ENCODE measurements at regions not wholly inside any gene's neighbourhood (a gene's known extent, or its start where the extent isn't known, plus 50 kb on each side); places are given as distances from the start of the nearest gene placed in this dataset.
"Not testable (repeated sequence)": the region's sequence is repeated elsewhere in the genome, so short reads cannot be mapped to it uniquely, and the experiment has no call there.

GRCh38 chr1:21385022-21385421 is 54.9 kb upstream of the NBPF3 start:
- no peak for DNase-seq (ENCODE audit: extremely low read depth, low read depth)
- no peak overlapping the region for H3K4me3 ChIP-seq (replicated peaks; ENCODE audit: low read depth, low read length)
- no peak for TF ChIP-seq CTCF (IDR thresholded peaks at IDR 0.05; ENCODE audit: low read depth, low read length, missing control alignments)

- no peak for TF ChIP-seq CTCF (IDR thresholded peaks at IDR 0.05; ENCODE audit: low read depth, low read length, missing control alignments)
- no peak overlapping the region for H3K4me3 ChIP-seq (replicated peaks; ENCODE audit: low read depth, low read length)
- no peak for DNase-seq (ENCODE audit: extremely low read depth, low read depth)
Measured at GRCh38 chr1:21384620-21385019, 55.3 kb upstream of the NBPF3 start.

- TF ChIP-seq CTCF (IDR thresholded peaks at IDR 0.05; ENCODE audit: low read depth, low read length, missing control alignments) = no peak
- H3K4me3 ChIP-seq (replicated peaks; ENCODE audit: low read depth, low read length) = no peak overlapping the region
- DNase-seq (ENCODE audit: extremely low read depth, low read depth) = no peak
Measured at GRCh38 chr1:21383785-21384401, 56.0 kb upstream of the NBPF3 start.

- no peak overlapping the region for H3K4me3 ChIP-seq (replicated peaks; ENCODE audit: low read depth, low read length)
- no peak for DNase-seq (ENCODE audit: extremely low read depth, low read depth)
- no peak for TF ChIP-seq CTCF (IDR thresholded peaks at IDR 0.05; ENCODE audit: low read depth, low read length, missing control alignments)
Measured at GRCh38 chr1:21381354-21381753, 58.6 kb upstream of the NBPF3 start.

GRCh38 chr1:21380147-21380546 is 59.8 kb upstream of the NBPF3 start:
- DNase-seq (ENCODE audit: extremely low read depth, low read depth); H3K4me3 ChIP-seq (replicated peaks; ENCODE audit: low read depth, low read length): not testable (repeated sequence)

- DNase-seq (ENCODE audit: extremely low read depth, low read depth) = no peak
- TF ChIP-seq CTCF (IDR thresholded peaks at IDR 0.05; ENCODE audit: low read depth, low read length, missing control alignments) = no peak
- no peak overlapping the region for H3K4me3 ChIP-seq (replicated peaks; ENCODE audit: low read depth, low read length)
Measured at GRCh38 chr1:21379571-21379970, 60.4 kb upstream of the NBPF3 start.

GRCh38 chr1:21378705-21379494 is 61.0 kb upstream of the NBPF3 start:
- H3K4me3 ChIP-seq (replicated peaks; ENCODE audit: low read depth, low read length) = no peak overlapping the region
- no peak for DNase-seq (ENCODE audit: extremely low read depth, low read depth)
- no peak for TF ChIP-seq CTCF (IDR thresholded peaks at IDR 0.05; ENCODE audit: low read depth, low read length, missing control alignments)

Data from HFF-Myc (cell line).